ENCODE measurements at regions not wholly inside any gene's neighbourhood (a gene's known extent, or its start where the extent isn't known, plus 50 kb on each side); places are given as distances from the start of the nearest gene placed in this dataset.

DNA sequence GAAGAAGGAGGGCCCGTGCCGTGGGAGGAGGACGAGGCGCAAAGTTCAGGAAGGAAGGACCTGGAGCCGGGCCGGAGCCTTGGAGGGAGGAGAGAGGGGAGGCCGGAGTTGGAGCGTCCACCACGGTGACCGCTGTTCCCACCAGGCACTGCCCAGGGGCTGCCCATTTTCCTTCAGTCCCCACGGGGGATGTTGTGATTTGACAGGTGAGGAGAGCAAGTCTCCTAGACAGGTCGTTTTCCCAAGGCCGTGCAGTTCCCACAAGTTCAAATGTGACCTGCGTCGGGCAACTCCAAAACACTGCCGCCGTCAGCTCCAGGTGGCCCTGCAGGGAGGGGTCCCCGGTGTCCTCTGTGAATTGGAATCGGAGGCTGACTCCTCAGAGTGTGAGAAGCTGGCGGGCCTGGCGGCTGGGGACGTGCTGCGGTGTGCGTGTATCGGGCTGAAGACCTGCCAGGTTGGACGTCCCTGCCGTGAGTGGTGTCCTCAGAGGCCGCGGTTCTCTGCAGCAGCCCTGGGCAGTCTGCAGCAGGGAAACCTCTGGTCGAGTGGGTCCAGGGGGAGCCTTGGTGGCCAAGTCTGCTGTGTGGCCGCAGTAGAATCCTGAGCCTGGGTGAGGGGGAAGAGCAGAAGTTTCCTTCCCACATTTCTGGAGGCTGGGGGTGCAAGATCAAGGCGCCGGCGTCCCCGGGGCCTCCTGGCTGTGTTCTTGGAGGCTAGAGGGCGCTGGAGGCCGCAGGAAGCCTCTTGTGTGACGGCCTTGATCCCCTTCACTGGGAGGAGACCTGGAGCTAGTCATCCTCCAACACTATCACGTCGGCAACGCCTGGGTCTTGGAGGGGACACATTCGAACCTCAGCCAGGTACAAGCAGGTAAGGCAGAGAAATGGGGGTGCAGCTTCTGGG is 115.1 kb upstream of the FRMD1 start:
- Histone ChIP-seq H3K27ac (ENCODE audit: low read depth, low read length) (no peak overlapping the region), H3K9ac (ENCODE audit: low read depth in 1 of 2, low read length in 2 of 2) (no peak overlapping the region), H3K36me3 (ENCODE audit: control insufficient read depth in 1 of 2, insufficient read depth in 2 of 2, low read length in 2 of 2) (no peaks in the 10 kb centered on the region), H3K4me1 (ENCODE audit: control insufficient read depth in 1 of 2, insufficient read depth in 2 of 2, low read length in 2 of 2) (peaks cover 8 to 10% of the 10 kb centered on the region in 2 donors), H3K9me3 (ENCODE audit: control insufficient read depth in 1 of 2, low read length in 2 of 2) (no peaks in the 10 kb centered on the region), H3K27me3 (ENCODE audit: control insufficient read depth in 1 of 2, insufficient read depth in 2 of 2, low read length in 2 of 2) (no peaks in the 10 kb centered on the region), H3K4me3 (ENCODE audit: low read depth in 1 of 2, low read length in 2 of 2) (no peak overlapping the region)

DNA sequence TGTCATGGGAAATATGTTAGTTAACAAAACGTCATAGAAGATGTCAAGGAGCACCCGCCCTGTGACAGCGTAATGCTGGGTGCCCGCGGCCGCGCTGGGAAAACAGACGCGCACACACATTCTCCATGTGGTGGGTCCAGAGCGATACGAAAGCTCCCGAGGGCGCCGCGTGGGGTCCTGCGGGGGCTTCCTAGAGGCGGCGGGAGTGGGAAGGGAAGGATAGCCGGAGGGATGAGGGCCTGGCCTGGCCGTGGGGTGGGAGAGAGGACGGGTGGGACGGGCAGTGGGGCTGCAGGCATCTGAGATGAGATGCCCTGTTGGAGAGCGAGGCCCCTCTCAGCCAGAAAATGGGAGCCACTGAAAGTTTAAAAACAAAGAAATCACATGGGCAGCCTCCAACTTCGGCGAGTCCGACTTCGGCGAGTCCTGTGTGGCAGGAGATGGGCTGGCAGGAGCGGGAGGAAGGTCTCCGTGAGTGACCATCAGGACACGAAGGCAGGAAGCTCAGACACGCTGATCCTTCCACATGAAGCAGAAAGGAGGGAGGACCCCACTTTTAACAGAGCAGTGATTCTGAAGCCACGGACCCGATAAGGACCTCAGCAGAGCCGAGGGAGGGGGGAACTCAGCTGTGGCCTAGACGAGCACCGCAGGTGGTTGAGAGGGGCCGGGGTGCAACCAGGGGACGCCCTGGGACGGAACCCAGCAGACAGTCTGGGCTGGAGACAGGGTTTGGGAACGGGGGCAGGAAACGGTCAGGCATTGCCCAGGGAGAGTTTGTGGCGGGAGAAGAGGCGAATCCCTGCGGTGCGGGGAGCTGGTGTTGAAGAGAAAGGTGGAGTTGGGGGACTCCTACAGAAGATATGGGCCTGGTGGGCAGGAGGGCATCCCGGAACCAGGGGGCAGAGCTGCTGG is 114.1 kb upstream of the FRMD1 start:
- H3K27ac ChIP-seq (ENCODE audit: low read depth, low read length), result no peak overlapping the region
- no peaks in the 10 kb centered on the region for H3K36me3 ChIP-seq (ENCODE audit: control insufficient read depth in 1 of 2, insufficient read depth in 2 of 2, low read length in 2 of 2)
- H3K9me3 ChIP-seq (ENCODE audit: control insufficient read depth in 1 of 2, low read length in 2 of 2), result no peaks in the 10 kb centered on the region
- H3K4me1 ChIP-seq (ENCODE audit: control insufficient read depth in 1 of 2, insufficient read depth in 2 of 2, low read length in 2 of 2), result peaks cover 8 to 10% of the 10 kb centered on the region in 2 donors
- H3K4me3 ChIP-seq (ENCODE audit: low read depth in 1 of 2, low read length in 2 of 2), result no peak overlapping the region
- no peak overlapping the region for H3K9ac ChIP-seq (ENCODE audit: low read depth in 1 of 2, low read length in 2 of 2)
- H3K27me3 ChIP-seq (ENCODE audit: control insufficient read depth in 1 of 2, insufficient read depth in 2 of 2, low read length in 2 of 2), result no peaks in the 10 kb centered on the region

DNA sequence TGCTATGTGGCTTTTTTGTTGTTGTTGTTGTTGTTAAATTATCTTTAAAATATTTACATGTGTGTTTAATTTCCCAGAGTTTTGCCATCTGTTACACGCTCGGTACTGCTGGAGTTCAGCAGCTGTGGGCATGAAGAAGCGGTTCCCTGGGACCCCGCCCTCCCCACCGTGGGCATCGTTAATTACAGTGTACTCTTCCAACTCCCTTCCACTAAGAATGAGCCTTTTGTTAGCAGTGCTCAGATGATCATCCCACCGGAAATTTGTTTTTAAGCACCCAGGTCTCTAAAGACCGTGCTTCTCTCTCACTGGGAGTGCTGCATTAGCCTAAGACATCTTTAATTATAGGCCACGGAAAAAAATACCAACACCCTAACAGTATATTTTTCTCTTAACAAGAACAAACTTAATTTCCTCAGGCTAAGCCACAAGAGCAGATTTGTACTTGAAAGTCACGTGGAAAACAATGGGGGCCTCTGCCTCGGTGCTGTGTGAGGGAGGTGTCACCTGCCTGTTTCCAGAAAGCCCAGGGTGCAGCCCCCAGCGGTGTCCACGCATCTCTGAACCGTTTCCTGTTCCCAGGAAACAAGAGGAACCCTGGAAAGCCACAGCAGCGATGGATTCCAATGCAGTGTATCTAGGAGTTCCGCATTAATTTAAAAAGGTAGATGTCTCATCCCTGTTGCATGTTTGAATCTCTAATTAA is 113.3 kb upstream of the FRMD1 start:
- no peaks in the 10 kb centered on the region for H3K27me3 ChIP-seq (ENCODE audit: control insufficient read depth in 1 of 2, insufficient read depth in 2 of 2, low read length in 2 of 2)
- H3K9me3 ChIP-seq (ENCODE audit: control insufficient read depth in 1 of 2, low read length in 2 of 2), result no peaks in the 10 kb centered on the region
- no peak overlapping the region for H3K4me3 ChIP-seq (ENCODE audit: low read depth in 1 of 2, low read length in 2 of 2)
- no peak overlapping the region for H3K9ac ChIP-seq (ENCODE audit: low read depth in 1 of 2, low read length in 2 of 2)
- H3K27ac ChIP-seq (ENCODE audit: low read depth, low read length), result no peak overlapping the region
- peaks cover 8 to 10% of the 10 kb centered on the region in 2 donors for H3K4me1 ChIP-seq (ENCODE audit: control insufficient read depth in 1 of 2, insufficient read depth in 2 of 2, low read length in 2 of 2)
- H3K36me3 ChIP-seq (ENCODE audit: control insufficient read depth in 1 of 2, insufficient read depth in 2 of 2, low read length in 2 of 2), result no peaks in the 10 kb centered on the region

DNA sequence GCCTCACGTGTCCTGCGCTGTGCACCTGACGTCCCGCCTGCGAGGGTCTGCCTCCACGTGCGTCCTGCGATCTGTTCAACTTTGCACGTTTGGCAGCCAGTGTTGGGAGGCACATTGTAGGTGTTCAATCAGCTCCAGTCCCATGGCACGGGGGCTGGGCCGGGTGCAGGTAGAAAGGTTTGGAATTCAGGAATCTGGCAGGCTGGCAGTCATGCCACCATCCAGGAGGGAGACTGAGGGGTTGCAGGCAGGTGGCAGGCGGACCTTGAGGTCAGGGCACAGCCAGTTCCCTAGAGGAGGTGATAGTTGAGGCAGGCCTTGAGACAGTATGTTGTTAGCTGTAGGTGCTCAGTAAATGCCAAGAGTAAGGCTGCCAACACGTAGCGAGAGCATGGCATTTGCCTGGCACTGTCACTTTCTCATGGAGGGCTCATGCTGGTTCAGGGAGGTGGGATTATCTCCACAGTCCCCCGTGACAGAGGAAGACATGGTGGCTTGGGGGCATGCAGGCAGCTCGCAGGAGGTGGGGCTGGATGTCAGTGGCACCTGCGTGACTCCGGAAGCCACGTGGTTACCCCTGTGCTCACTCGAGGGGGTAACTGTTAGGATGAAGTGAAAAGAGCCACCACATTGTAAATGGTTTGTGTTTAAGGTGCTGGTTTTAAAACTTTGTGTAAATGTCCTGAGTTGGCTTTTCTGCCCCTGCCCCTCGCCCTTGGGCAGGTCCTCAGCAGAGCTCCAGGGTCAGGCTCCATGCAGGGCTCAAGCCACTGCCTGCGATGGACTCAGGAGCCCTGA is 111.8 kb upstream of the FRMD1 start:
- Histone ChIP-seq H3K9ac (ENCODE audit: low read depth in 1 of 2, low read length in 2 of 2) (no peak overlapping the region), H3K36me3 (ENCODE audit: control insufficient read depth in 1 of 2, insufficient read depth in 2 of 2, low read length in 2 of 2) (no peaks in the 10 kb centered on the region), H3K27me3 (ENCODE audit: control insufficient read depth in 1 of 2, insufficient read depth in 2 of 2, low read length in 2 of 2) (no peaks in the 10 kb centered on the region), H3K4me3 (ENCODE audit: low read depth in 1 of 2, low read length in 2 of 2) (no peak overlapping the region), H3K9me3 (ENCODE audit: control insufficient read depth in 1 of 2, low read length in 2 of 2) (no peaks in the 10 kb centered on the region), H3K27ac (ENCODE audit: low read depth, low read length) (no peak overlapping the region), H3K4me1 (ENCODE audit: control insufficient read depth in 1 of 2, insufficient read depth in 2 of 2, low read length in 2 of 2) (no peaks in the 10 kb centered on the region)

DNA sequence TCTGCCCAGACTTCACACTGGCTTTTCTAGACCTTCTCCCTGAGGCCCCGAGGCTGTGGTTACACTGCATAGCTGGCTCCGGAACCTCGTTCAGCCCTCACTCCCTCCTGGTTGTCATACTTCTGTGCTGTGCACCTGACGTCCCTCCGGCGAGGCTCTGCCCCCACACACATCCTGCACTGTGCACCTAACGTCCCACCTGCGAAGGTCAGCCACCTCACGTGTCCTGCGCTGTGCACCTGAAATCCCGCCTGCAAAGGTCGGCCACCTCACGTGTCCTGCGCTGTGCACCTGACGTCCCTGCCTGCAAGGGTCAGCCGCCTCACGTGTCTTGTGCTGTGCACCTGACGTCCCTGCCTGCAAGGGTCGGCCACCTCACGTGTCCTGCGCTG is 111.0 kb upstream of the FRMD1 start:
- Histone ChIP-seq H3K36me3 (ENCODE audit: control insufficient read depth in 1 of 2, insufficient read depth in 2 of 2, low read length in 2 of 2) (no peaks in the 10 kb centered on the region), H3K27me3 (ENCODE audit: control insufficient read depth in 1 of 2, insufficient read depth in 2 of 2, low read length in 2 of 2) (no peaks in the 10 kb centered on the region), H3K4me1 (ENCODE audit: control insufficient read depth in 1 of 2, insufficient read depth in 2 of 2, low read length in 2 of 2) (no peaks in the 10 kb centered on the region), H3K9me3 (ENCODE audit: control insufficient read depth in 1 of 2, low read length in 2 of 2) (no peaks in the 10 kb centered on the region), H3K9ac (ENCODE audit: low read depth in 1 of 2, low read length in 2 of 2) (no peak overlapping the region), H3K27ac (ENCODE audit: low read depth, low read length) (no peak overlapping the region), H3K4me3 (ENCODE audit: low read depth in 1 of 2, low read length in 2 of 2) (no peak overlapping the region)

DNA sequence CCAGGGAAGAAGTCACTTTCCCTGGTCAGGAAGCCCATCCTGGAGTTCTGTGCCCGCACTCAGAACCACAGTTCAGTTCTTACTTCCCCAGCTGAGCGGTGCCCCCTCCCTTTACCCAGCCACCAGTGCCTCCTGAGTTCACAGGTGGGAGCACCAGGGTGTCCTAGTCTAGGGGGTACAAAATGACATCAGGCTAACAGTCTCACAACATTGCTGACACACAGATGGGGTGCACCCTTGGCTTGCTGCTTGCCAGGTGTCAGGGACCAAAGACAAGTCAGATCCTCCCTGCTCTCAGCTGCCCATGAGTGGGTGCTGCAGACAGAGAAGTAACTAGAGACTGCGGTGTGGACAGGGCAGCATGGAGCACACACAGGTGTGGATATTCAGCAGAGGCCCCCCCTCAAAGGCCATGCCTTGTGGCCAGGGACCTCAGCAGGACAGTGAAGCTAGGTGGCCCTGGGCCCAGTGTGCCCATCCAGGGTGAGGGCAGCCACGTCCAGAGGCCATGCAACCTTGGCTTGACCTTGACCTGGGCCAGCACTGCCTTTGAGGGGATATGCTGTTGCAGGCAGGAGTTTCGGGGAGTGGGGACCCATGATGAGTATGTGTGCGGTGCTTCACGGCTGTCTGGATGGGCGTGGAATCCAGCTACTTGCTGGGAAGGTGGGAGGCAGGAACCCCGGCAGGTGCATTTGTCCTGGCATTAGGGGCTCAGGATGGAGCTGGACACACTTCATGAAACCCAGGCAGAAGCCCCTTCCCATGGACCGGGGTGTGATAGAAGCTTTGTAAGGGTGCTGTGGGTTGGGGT is 110.4 kb upstream of the FRMD1 start:
- Histone ChIP-seq H3K4me3 (ENCODE audit: low read depth in 1 of 2, low read length in 2 of 2) (no peak overlapping the region), H3K4me1 (ENCODE audit: control insufficient read depth in 1 of 2, insufficient read depth in 2 of 2, low read length in 2 of 2) (no peaks in the 10 kb centered on the region), H3K36me3 (ENCODE audit: control insufficient read depth in 1 of 2, insufficient read depth in 2 of 2, low read length in 2 of 2) (no peaks in the 10 kb centered on the region), H3K9me3 (ENCODE audit: control insufficient read depth in 1 of 2, low read length in 2 of 2) (no peaks in the 10 kb centered on the region), H3K27ac (ENCODE audit: low read depth, low read length) (no peak overlapping the region), H3K27me3 (ENCODE audit: control insufficient read depth in 1 of 2, insufficient read depth in 2 of 2, low read length in 2 of 2) (no peaks in the 10 kb centered on the region), H3K9ac (ENCODE audit: low read depth in 1 of 2, low read length in 2 of 2) (no peak overlapping the region)

DNA sequence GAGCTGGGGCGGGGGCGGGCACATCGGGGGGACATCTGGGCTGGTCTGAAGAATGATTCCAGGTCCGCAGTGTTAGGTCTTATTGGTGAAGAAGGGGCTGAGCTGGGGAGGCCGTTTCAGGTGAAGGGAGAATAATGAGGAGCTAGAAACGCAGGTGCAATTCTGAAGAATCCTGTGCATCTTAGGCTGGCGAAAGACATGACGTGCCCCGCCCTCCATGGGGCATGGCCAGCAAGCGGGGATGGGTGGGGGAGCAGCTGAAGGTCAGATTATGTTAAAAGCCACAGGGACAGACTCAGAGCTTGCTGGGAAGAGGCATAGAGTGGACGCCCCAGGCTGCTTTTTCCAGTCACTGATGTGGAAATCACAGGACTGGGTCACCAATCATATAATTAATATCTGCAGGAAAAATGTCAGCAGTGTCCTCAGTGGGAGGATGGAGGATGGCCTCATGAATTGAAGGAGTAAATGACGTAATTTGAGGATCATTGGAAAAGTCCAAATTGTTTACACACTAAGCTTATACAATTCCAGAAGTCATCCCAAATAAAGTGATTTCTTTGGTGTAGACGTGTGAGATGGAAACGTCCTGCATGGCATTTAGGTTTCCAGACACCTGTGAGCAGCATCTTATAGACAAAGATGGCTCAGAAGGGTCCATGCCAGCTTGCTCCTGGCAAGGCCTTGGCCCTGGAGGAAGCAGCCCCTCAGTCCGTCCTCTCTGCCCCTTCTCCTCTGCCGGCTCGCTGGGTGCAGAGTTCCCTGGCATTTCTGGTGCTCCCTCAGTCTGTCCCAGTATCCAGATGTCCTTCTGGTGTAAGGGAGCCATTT is 109.6 kb upstream of the FRMD1 start:
- no peak overlapping the region for H3K9ac ChIP-seq (ENCODE audit: low read depth in 1 of 2, low read length in 2 of 2)
- H3K36me3 ChIP-seq (ENCODE audit: control insufficient read depth in 1 of 2, insufficient read depth in 2 of 2, low read length in 2 of 2), result no peaks in the 10 kb centered on the region
- H3K4me3 ChIP-seq (ENCODE audit: low read depth in 1 of 2, low read length in 2 of 2), result no peak overlapping the region
- H3K9me3 ChIP-seq (ENCODE audit: control insufficient read depth in 1 of 2, low read length in 2 of 2), result no peaks in the 10 kb centered on the region
- no peak overlapping the region for H3K27ac ChIP-seq (ENCODE audit: low read depth, low read length)
- H3K27me3 ChIP-seq (ENCODE audit: control insufficient read depth in 1 of 2, insufficient read depth in 2 of 2, low read length in 2 of 2), result no peaks in the 10 kb centered on the region
- no peaks in the 10 kb centered on the region for H3K4me1 ChIP-seq (ENCODE audit: control insufficient read depth in 1 of 2, insufficient read depth in 2 of 2, low read length in 2 of 2)

DNA sequence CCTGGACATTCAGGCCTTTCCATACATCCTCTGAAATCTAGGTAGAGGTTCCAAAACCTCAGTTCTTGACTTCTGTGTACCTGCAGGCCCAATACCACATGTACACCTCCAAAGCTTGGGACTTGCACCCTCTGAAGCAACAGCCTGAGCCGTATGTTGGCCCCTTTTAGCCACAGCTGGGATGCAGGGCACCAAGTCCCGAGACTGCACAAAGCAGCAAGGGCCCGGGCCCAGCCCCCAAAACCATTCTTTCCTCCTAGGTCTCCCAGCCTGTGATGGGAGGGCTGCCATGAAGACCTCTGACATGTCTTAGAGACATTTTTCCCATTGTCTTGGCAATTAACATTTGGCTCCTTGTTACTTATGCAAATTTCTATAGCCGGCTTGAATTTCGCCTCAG is 107.4 kb upstream of the FRMD1 start:
- no peaks in the 10 kb centered on the region for H3K36me3 ChIP-seq (ENCODE audit: control insufficient read depth in 1 of 2, insufficient read depth in 2 of 2, low read length in 2 of 2)
- no peak overlapping the region for H3K4me3 ChIP-seq (ENCODE audit: low read depth in 1 of 2, low read length in 2 of 2)
- no peak overlapping the region for H3K9ac ChIP-seq (ENCODE audit: low read depth in 1 of 2, low read length in 2 of 2)
- H3K4me1 ChIP-seq (ENCODE audit: control insufficient read depth in 1 of 2, insufficient read depth in 2 of 2, low read length in 2 of 2), result no peaks in the 10 kb centered on the region
- H3K27ac ChIP-seq (ENCODE audit: low read depth, low read length), result no peak overlapping the region
- H3K9me3 ChIP-seq (ENCODE audit: control insufficient read depth in 1 of 2, low read length in 2 of 2), result no peaks in the 10 kb centered on the region
- no peaks in the 10 kb centered on the region for H3K27me3 ChIP-seq (ENCODE audit: control insufficient read depth in 1 of 2, insufficient read depth in 2 of 2, low read length in 2 of 2)

All from duodenal mucosa (tissue), 2 donors.